ENCODE measurements at regions not wholly inside any gene's neighbourhood (a gene's known extent, or its start where the extent isn't known, plus 50 kb on each side); places are given as distances from the start of the nearest gene placed in this dataset.

DNA sequence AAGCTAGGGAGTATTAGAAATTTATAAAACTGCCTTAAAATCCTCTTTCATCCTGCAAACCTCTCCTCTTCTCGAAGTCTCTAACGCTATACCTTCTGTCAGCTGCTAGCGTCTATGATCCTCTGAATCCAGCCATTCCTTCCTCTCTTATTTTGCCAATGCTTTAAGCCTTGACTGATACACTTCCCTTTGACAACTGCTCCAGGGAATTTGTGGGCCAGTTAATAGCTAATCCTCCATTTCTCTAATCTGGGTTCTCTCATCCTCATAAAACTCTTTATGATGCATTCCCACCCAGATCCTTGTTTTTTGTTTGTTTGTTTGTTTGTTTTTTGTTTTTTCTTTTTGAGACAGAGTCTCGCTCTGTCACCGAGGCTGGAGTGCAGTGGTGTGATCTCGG is 293.6 kb upstream of the PUDP start:
- H3K27ac ChIP-seq, result no peak overlapping the region
- TF ChIP-seq, protein P1, sequence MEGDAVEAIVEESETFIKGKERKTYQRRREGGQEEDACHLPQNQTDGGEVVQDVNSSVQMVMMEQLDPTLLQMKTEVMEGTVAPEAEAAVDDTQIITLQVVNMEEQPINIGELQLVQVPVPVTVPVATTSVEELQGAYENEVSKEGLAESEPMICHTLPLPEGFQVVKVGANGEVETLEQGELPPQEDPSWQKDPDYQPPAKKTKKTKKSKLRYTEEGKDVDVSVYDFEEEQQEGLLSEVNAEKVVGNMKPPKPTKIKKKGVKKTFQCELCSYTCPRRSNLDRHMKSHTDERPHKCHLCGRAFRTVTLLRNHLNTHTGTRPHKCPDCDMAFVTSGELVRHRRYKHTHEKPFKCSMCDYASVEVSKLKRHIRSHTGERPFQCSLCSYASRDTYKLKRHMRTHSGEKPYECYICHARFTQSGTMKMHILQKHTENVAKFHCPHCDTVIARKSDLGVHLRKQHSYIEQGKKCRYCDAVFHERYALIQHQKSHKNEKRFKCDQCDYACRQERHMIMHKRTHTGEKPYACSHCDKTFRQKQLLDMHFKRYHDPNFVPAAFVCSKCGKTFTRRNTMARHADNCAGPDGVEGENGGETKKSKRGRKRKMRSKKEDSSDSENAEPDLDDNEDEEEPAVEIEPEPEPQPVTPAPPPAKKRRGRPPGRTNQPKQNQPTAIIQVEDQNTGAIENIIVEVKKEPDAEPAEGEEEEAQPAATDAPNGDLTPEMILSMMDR (conservative IDR thresholded peaks at IDR 0.05), result no peak

DNA sequence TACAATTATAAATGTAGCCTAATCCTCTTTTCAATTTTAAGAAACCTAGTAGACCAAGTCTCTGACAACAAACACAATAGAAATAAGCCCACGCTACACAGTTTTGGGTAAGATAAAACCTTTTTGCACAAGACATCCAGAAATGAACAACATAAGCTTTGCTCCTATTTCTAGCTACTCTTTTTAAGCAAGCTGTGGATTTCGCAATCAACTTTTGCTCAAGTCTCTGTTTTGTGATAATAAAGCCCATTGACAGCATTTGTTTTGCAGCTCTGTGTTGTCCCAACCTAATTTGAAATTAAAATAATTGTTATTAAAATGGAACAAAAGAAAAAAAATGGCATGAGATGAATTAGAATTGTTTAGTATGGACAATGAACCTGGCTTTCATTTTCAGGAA is 287.9 kb upstream of the PUDP start:
- no peak overlapping the region for H3K27ac ChIP-seq

DNA sequence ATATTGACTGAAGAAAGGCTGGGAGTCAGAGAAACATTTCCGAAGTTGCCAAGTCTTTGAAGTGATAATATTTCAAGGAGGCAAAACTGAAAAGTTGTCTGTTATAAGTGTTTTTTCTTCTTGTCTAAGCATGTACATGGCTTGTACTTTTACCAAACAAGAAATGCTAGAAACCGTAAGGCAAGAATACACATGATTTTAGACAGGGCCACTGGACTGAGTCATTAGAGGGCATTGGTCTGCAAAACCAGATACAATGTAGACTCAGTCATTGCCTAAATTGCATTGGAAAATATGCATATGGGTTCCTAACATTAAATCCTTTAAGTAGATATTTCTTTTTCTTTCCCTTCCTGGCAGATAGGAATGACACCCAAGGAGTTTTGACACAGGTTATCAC is 284.9 kb upstream of the PUDP start:
- TF ChIP-seq, protein P1 (conservative IDR thresholded peaks at IDR 0.05), result no peak
- H3K27ac ChIP-seq, result no peak overlapping the region

More for the DNA sequence above, 287.9 kb upstream of the PUDP start:
- TF ChIP-seq, protein P1 (conservative IDR thresholded peaks at IDR 0.05), result no peak

DNA sequence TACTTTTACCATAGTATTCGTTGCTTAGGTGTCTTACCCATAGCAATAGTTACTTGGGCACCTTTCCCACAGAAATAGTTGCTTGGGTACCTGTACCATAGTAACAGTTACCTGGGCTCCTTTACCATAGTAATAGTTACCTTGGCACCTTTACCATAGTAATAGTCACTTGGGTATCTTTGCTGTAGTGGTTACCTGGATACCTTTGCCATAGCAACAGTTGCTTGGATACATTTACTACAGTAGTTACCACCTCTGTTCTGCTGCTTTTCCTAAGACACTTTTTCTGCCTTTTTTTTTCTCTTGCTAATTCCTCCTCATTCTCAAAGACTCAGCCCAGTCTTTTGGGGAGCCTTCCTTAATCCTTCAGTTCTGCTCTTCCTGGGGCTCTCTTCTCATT is 272.8 kb upstream of the PUDP start:
- no peak overlapping the region for H3K27ac ChIP-seq
- TF ChIP-seq, protein P1 (conservative IDR thresholded peaks at IDR 0.05), result no peak

DNA sequence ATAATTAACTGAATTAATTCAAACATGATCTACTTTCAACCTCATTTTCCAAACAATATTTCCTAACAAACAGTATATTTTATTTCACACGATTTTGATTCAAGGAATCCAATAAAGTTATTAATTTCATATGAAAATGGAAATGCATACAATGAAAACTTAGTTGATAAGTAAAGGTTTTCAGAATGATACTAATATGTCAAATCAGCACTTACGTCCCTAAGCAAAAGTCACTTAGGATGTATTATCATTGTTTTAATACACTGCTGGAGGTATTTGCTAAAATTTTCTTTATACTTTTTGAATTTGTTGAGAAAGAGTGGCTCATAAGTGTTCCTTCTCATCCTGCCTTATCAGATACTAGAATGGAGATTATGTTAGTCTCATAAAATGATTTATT is 266.8 kb upstream of the PUDP start:
- TF ChIP-seq, protein P1 (conservative IDR thresholded peaks at IDR 0.05), result no peak
- no peak overlapping the region for H3K27ac ChIP-seq

DNA sequence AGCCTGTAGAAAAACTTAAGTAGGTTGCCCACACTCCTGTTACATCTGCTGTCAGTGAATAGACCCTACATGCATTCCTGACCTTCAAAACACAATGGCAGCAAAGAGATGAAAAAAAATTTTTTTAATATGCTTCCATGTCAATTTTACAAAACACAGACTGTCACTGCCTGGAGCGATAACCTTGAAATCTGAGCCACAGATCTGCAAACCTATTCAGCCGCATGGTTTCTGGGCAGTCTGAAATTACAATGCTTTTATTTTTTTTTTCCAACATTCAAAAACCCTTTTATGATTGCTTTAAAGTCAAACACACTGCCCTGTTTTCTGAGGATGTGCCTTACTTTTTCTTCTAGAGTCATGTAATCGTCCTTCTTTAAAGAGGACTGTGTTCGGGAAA is 264.9 kb upstream of the PUDP start:
- TF ChIP-seq, protein P1 (conservative IDR thresholded peaks at IDR 0.05), result no peak
- no peak overlapping the region for H3K27ac ChIP-seq

DNA sequence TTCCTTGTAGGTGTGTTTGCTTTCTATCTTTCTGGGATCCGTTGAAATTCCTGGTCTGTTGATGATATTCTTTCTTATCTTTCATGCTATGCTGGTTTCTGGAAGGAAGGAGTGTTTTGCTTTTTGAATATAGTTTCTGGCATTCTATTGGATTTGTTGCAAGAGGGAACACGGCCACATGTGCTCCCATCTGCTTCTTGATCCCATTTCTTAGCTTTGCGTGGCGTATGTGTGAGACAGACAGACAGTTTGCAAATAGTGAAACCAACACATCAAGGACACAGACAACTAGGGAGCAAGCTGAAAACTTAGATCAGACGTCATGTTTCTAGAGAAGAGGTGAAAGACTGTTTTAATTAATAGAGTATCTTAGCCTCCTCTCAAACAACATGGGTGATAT is 261.9 kb upstream of the PUDP start:
- TF ChIP-seq, protein P1 (conservative IDR thresholded peaks at IDR 0.05), result no peak

DNA sequence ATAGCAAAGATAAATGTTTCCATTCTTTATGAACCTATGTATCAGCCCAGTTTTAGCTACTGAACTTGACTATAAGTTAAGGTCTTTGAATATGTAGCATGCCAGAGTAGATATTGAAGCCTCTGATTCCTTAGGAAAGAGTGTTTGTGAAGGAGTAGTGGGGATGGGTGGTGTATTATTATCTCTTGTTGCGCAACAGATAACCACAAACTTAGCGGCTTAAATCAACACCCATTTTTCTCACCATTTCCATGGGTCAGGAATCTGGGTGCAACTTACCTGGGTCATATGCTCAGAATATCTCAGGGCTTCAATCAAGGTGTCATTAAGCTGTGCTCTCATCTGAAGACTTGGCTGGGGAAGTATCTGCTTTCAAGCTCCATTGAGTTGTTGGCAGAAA is 251.4 kb upstream of the PUDP start:
- TF ChIP-seq, protein P1 (conservative IDR thresholded peaks at IDR 0.05), result no peak
- H3K27ac ChIP-seq, result no peak overlapping the region

More for the DNA sequence above, 261.9 kb upstream of the PUDP start:
- no peak overlapping the region for H3K27ac ChIP-seq
